HUES64 (cell line): ENCODE measurements at regions not wholly inside any gene's neighbourhood (a gene's known extent, or its start where the extent isn't known, plus 50 kb on each side); places are given as distances from the start of the nearest gene placed in this dataset.

ENCODE experiments used
- H3K27ac ChIP-seq: 2 replicates; pipeline ENCODE4 v1.7.0; 2013; ENCODE audit warnings: low read depth, low read length, inconsistent platforms
- H3K27me3 ChIP-seq: 2 replicates; pipeline ENCODE4 v1.6.1; 2013; ENCODE audit warnings: mild to moderate bottlenecking, low read length; ENCODE audit not compliant: insufficient read depth
- H3K36me3 ChIP-seq: 2 replicates; pipeline ENCODE4 v1.6.1; 2013; ENCODE audit warnings: mild to moderate bottlenecking, low read length; ENCODE audit not compliant: insufficient read depth
- H3K4me1 ChIP-seq: 2 replicates; pipeline ENCODE4 v1.6.1; 2013; ENCODE audit warnings: mild to moderate bottlenecking, low read length, moderate library complexity; ENCODE audit not compliant: insufficient read depth
- H3K4me3 ChIP-seq: 2 replicates; pipeline ENCODE4 v1.5.1; 2013; ENCODE audit warnings: mild to moderate bottlenecking, low read length, moderate library complexity
- H3K9ac ChIP-seq: 2 replicates; pipeline ENCODE4 v1.6.1; 2013; ENCODE audit warnings: mild to moderate bottlenecking, low read depth, low read length
- H3K9me3 ChIP-seq: 2 replicates; pipeline ENCODE4 v1.6.1; 2013; ENCODE audit warnings: low read depth, low read length; ENCODE audit not compliant: insufficient read depth
- WGBS: fragments of 150-250, 120-280 bp; methylation state at CpG from one replicate; pipeline ENCODE4 v1.1.7; 2013; ENCODE audit warnings: missing lambda C conversion rate; 5-methylcytosine and 5-hydroxymethylcytosine counted together

- no peaks in the 10 kb centered on the region for H3K4me1 ChIP-seq
- H3K4me3 ChIP-seq: no peak overlapping the region
- H3K9ac ChIP-seq: no peak overlapping the region
- no peaks in the 10 kb centered on the region for H3K36me3 ChIP-seq
- no peak overlapping the region for H3K27ac ChIP-seq
- H3K9me3 ChIP-seq: no peaks in the 10 kb centered on the region
- 91% methylated on average over 4 of the region's 4 CpGs for WGBS
- no peaks in the 10 kb centered on the region for H3K27me3 ChIP-seq
These were observed 67.1 kb upstream of the ANKRD1 start for GRCh38 chr10:90988024-90988423.

- Histone ChIP-seq H3K27ac (no peak overlapping the region), H3K4me1 (no peaks in the 10 kb centered on the region), H3K27me3 (no peaks in the 10 kb centered on the region), H3K9me3 (no peaks in the 10 kb centered on the region), H3K4me3 (no peak overlapping the region), H3K9ac (no peak overlapping the region), H3K36me3 (no peaks in the 10 kb centered on the region)
- 95% methylated on average over 5 of the region's 5 CpGs for WGBS
These were observed 67.9 kb upstream of the ANKRD1 start for GRCh38 chr10:90988802-90989201.

DNA sequence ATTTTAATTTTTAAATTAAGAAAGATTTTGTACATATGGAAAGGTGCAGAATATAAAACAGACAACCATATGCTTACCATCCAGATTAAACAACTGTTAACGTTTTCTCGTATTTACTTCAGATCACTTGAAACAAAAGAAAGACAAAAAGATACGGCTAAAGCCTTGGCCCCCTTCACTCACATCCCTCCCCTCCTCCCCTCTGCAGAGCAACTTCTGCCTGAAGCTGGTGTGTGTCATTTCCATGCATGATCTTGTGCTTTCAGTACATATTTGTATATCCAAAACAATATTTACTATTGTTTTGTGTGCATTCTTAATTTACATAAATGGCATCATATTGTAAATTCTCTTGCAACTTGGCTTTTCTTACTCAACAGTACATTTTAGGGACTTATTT lies 68.5 kb upstream of the ANKRD1 start:
- Histone ChIP-seq H3K9ac (no peak overlapping the region), H3K4me3 (no peak overlapping the region), H3K4me1 (no peaks in the 10 kb centered on the region), H3K36me3 (no peaks in the 10 kb centered on the region), H3K27ac (no peak overlapping the region), H3K27me3 (no peaks in the 10 kb centered on the region; the same call in 1 of the 2 replicates), H3K9me3 (no peaks in the 10 kb centered on the region)
- 94% methylated on average over 3 of the region's 3 CpGs for WGBS

- no peaks in the 10 kb centered on the region for H3K4me1 ChIP-seq
- H3K27me3 ChIP-seq: no peaks in the 10 kb centered on the region; the same call in 1 of the 2 replicates
- 80% methylated on average over 1 of the region's 2 CpGs for WGBS
- H3K27ac ChIP-seq: no peak overlapping the region
- H3K36me3 ChIP-seq: no peaks in the 10 kb centered on the region
- no peaks in the 10 kb centered on the region for H3K9me3 ChIP-seq
- no peak overlapping the region for H3K4me3 ChIP-seq
- H3K9ac ChIP-seq: no peak overlapping the region
These were observed 71.6 kb upstream of the ANKRD1 start for GRCh38 chr10:90992462-90992861.

DNA sequence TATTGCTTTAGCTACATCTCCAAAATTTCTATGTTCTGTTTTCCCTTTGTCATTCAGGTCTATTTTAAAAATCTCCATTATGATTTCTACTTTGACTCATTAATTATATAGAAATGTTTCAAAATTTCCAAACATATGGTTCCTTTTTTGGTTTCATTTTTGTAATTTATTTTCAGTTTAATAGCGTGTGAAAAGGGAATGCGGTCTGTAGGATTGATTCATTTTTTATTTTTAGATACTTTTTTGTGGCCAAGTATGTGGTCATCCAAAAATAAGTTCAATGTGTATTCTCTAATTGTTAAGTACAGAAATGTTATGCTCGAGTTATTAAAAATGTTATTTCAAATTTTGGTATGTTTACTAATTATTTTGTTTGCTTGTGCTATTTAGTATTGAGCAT lies 72.5 kb upstream of the ANKRD1 start:
- 90% methylated on average over 3 of the region's 3 CpGs for WGBS
- Histone ChIP-seq H3K9me3 (no peaks in the 10 kb centered on the region), H3K9ac (no peak overlapping the region), H3K27me3 (no peaks in the 10 kb centered on the region; the same call in 1 of the 2 replicates), H3K36me3 (no peaks in the 10 kb centered on the region), H3K4me3 (no peak overlapping the region), H3K27ac (no peak overlapping the region), H3K4me1 (no peaks in the 10 kb centered on the region)

DNA sequence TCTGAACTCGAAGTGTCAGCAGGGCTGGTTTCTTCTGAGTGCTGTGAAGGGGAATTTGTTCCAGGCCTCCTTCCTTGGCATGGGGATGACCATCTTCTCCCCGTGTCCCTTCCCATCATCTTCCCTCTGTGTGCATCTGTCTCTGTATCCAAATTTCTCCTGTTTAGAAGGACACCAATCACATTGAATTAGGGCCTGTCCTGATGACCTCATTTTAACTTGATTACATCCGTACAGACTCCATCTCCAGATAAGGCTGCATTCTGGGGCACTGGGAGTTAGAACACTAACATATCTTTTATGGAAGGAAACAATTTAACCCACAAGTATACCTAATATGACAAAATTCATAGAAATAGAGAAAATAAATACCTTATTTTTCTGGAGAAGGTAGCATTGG lies 76.8 kb upstream of the ANKRD1 start:
- Histone ChIP-seq H3K9ac (no peak overlapping the region), H3K4me3 (no peak overlapping the region), H3K36me3 (no peaks in the 10 kb centered on the region), H3K9me3 (no peaks in the 10 kb centered on the region), H3K4me1 (no peaks in the 10 kb centered on the region), H3K27me3 (no peaks in the 10 kb centered on the region; the same call in 1 of the 2 replicates), H3K27ac (no peak overlapping the region)
- WGBS: 87% methylated on average over 3 of the region's 3 CpGs

DNA sequence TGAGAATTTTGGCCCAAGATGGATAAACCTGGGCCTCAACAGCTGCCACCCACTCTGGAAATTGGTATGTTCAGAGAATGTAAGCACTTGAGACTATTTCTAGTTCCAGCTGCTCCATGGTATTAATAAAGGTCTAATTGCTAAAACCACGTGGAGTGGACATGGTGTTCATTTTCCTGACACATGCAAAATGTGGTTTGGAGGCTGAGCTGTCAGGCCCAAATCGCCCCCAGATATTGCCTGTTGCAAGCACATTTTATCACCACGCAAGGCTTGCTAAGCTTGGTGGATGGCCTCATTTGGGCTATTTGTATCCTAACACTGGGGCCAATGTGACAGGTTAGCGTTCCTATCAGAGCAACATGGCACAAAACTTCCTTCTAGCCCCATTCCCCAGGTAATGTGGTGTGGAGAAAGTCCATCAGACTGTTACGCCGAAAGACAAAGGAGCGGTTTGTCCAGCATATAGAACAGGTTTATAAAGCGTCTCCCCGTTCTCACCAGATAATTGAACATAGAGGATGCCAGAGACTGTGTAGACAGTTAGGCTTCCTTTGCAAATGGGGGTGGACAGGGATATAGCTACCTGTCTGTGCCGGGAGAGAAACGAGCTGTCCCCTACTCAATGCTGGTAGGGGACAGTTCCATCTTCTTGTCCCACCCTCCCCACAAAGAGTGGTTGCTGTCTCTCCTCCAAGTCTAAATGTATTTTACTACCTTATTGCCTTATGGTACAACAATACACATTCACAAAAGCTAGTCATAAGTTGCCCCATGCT lies 78.0 kb upstream of the ANKRD1 start:
- Histone ChIP-seq H3K9ac (no peak overlapping the region), H3K36me3 (no peaks in the 10 kb centered on the region), H3K4me3 (no peak overlapping the region), H3K27me3 (no peaks in the 10 kb centered on the region; the same call in 1 of the 2 replicates), H3K9me3 (no peaks in the 10 kb centered on the region), H3K27ac (no peak overlapping the region), H3K4me1 (no peaks in the 10 kb centered on the region)
- 95% methylated on average over 11 of the region's 11 CpGs for WGBS

GRCh38 chr10:90999512-91000172 lies 78.8 kb upstream of the ANKRD1 start:
- Histone ChIP-seq H3K9me3 (no peaks in the 10 kb centered on the region), H3K9ac (no peak overlapping the region), H3K27me3 (no peaks in the 10 kb centered on the region; the same call in 1 of the 2 replicates), H3K27ac (no peak overlapping the region), H3K4me1 (no peaks in the 10 kb centered on the region), H3K36me3 (no peaks in the 10 kb centered on the region), H3K4me3 (no peak overlapping the region)
- WGBS: 90% methylated on average over 4 of the region's 5 CpGs

GRCh38 chr10:91000470-91000869 lies 79.6 kb upstream of the ANKRD1 start:
- no peak overlapping the region for H3K9ac ChIP-seq
- H3K27me3 ChIP-seq: no peaks in the 10 kb centered on the region; the same call in 1 of the 2 replicates
- no peaks in the 10 kb centered on the region for H3K36me3 ChIP-seq
- no peaks in the 10 kb centered on the region for H3K4me1 ChIP-seq
- H3K27ac ChIP-seq: no peak overlapping the region
- 93% methylated on average over 6 of the region's 6 CpGs for WGBS
- H3K9me3 ChIP-seq: no peaks in the 10 kb centered on the region
- H3K4me3 ChIP-seq: no peak overlapping the region

- no peaks in the 10 kb centered on the region for H3K4me1 ChIP-seq
- H3K27ac ChIP-seq: no peak overlapping the region
- no peaks in the 10 kb centered on the region; the same call in 1 of the 2 replicates for H3K27me3 ChIP-seq
- no peaks in the 10 kb centered on the region for H3K9me3 ChIP-seq
- H3K9ac ChIP-seq: no peak overlapping the region
- no peak overlapping the region for H3K4me3 ChIP-seq
- 83% methylated on average over 1 of the region's 1 CpG for WGBS
- no peaks in the 10 kb centered on the region for H3K36me3 ChIP-seq
These were observed 80.1 kb upstream of the ANKRD1 start for GRCh38 chr10:91000985-91001384.

GRCh38 chr10:91002656-91003055 lies 81.8 kb upstream of the ANKRD1 start:
- no peaks in the 10 kb centered on the region for H3K36me3 ChIP-seq
- H3K9ac ChIP-seq: no peak overlapping the region
- H3K4me3 ChIP-seq: no peak overlapping the region
- no peaks in the 10 kb centered on the region for H3K27me3 ChIP-seq
- H3K9me3 ChIP-seq: no peaks in the 10 kb centered on the region
- H3K27ac ChIP-seq: no peak overlapping the region
- no peaks in the 10 kb centered on the region for H3K4me1 ChIP-seq
- WGBS: 99% methylated on average over 3 of the region's 3 CpGs
